ENCODE measurements at regions not wholly inside any gene's neighbourhood (a gene's known extent, or its start where the extent isn't known, plus 50 kb on each side); places are given as distances from the start of the nearest gene placed in this dataset.

GRCh38 chr6:4549556-4550226 lies 226.5 kb upstream of the CDYL start:
- Mint-ChIP-seq H3K4me3 (no peak overlapping the region), H3K9me3 (no peaks in the 10 kb centered on the region), H3K36me3 (ENCODE audit: low read depth) (no peaks in the 10 kb centered on the region), H3K27me3 (no peaks in the 10 kb centered on the region), H3K27ac (no peak overlapping the region), H3K4me1 (no peaks in the 10 kb centered on the region)
- intact Hi-C loops (cut with micrococcal nuclease): no loop called here
- DNase-seq: no peak

GRCh38 chr6:4545893-4546292 lies 230.3 kb upstream of the CDYL start:
- Mint-ChIP-seq H3K4me3 (no peak overlapping the region), H3K4me1 (no peaks in the 10 kb centered on the region), H3K27me3 (no peaks in the 10 kb centered on the region), H3K27ac (no peak overlapping the region), H3K9me3 (no peaks in the 10 kb centered on the region), H3K36me3 (ENCODE audit: low read depth) (no peaks in the 10 kb centered on the region)
- DNase-seq: no peak
- intact Hi-C loops (cut with micrococcal nuclease): no loop called here

GRCh38 chr6:4543596-4543995 lies 232.6 kb upstream of the CDYL start:
- Mint-ChIP-seq H3K4me1 (no peaks in the 10 kb centered on the region), H3K4me3 (no peak overlapping the region), H3K27ac (no peak overlapping the region), H3K9me3 (no peaks in the 10 kb centered on the region), H3K27me3 (no peaks in the 10 kb centered on the region), H3K36me3 (ENCODE audit: low read depth) (no peaks in the 10 kb centered on the region)
- DNase-seq: no peak
- intact Hi-C loops (cut with micrococcal nuclease): no loop called here

DNA sequence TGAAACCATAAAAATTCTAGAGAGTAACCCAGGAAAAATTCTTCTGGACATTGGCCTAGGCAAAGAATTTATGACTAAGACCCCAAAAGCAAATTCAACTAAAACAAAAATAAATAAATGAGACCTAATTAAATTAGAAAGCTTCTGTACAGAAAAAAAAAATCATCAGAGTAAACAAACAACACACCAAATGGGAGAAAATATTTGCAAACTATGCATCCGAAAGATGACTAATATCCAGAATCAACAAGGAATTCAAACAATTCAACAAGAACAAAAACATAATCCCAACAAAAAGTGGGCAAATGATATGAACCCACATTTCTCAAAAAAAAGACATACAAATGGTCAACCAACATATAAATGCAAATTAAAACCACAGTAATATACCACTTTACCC lies 242.6 kb upstream of the CDYL start:
- H3K27me3 Mint-ChIP-seq: peaks cover 5% of the 10 kb centered on the region
- H3K27ac Mint-ChIP-seq: no peak overlapping the region
- no peaks in the 10 kb centered on the region for H3K4me1 Mint-ChIP-seq
- H3K4me3 Mint-ChIP-seq: no peak overlapping the region
- DNase-seq: no peak
- intact Hi-C loops (cut with micrococcal nuclease): no loop called here
- H3K36me3 Mint-ChIP-seq (ENCODE audit: low read depth): no peaks in the 10 kb centered on the region
- H3K9me3 Mint-ChIP-seq: peaks cover 4% of the 10 kb centered on the region

DNA sequence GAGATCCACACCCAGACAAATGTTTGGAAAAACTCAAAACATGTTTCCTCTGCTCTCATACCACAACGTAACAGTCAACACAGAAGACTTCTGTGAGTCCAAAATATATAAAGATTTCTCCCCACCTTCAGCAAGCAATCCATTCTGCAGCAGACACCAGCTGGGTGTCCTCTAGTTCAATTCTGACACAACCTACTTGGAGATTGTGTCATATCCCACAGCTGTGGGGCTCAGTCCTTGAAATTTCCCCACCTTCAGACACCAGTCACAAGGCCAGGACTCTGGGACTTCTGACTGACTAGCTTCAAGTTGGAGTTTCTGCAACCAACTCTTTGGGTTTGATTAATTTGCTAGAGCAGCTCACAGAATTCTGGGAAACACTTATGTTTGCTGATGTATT lies 244.8 kb upstream of the CDYL start:
- Mint-ChIP-seq H3K9me3 (peaks cover 5% of the 10 kb centered on the region), H3K27ac (no peak overlapping the region), H3K27me3 (peaks cover 12% of the 10 kb centered on the region), H3K4me3 (no peak overlapping the region), H3K4me1 (no peaks in the 10 kb centered on the region), H3K36me3 (ENCODE audit: low read depth) (no peaks in the 10 kb centered on the region)
- intact Hi-C loops (cut with micrococcal nuclease): no loop called here
- DNase-seq: no peak

- intact Hi-C loops (cut with micrococcal nuclease): no loop called here
- H3K4me3 Mint-ChIP-seq: no peak overlapping the region
- no peaks in the 10 kb centered on the region for H3K4me1 Mint-ChIP-seq
- no peak for DNase-seq
- H3K27ac Mint-ChIP-seq: no peak overlapping the region
- no peaks in the 10 kb centered on the region for H3K9me3 Mint-ChIP-seq
- peaks cover 7% of the 10 kb centered on the region for H3K27me3 Mint-ChIP-seq
- H3K36me3 Mint-ChIP-seq (ENCODE audit: low read depth): no peaks in the 10 kb centered on the region
These were observed 253.8 kb upstream of the CDYL start for GRCh38 chr6:4522453-4522852.

- no peaks in the 10 kb centered on the region for H3K4me1 Mint-ChIP-seq
- H3K4me3 Mint-ChIP-seq: no peak overlapping the region
These were observed 255.1 kb upstream of the CDYL start for GRCh38 chr6:4521070-4521469.

GRCh38 chr6:4518506-4518905 lies 257.7 kb upstream of the CDYL start:
- Mint-ChIP-seq H3K27me3 (peaks cover 5% of the 10 kb centered on the region), H3K36me3 (ENCODE audit: low read depth) (no peaks in the 10 kb centered on the region), H3K9me3 (no peaks in the 10 kb centered on the region), H3K27ac (no peak overlapping the region), H3K4me3 (no peak overlapping the region), H3K4me1 (no peaks in the 10 kb centered on the region)
- DNase-seq: no peak
- intact Hi-C loops (cut with micrococcal nuclease): no loop called here

More at GRCh38 chr6:4521070-4521469, 255.1 kb upstream of the CDYL start:
- no peak overlapping the region for H3K27ac Mint-ChIP-seq
- peaks cover 5% of the 10 kb centered on the region for H3K27me3 Mint-ChIP-seq
- intact Hi-C loops (cut with micrococcal nuclease): no loop called here
- H3K9me3 Mint-ChIP-seq: no peaks in the 10 kb centered on the region
- DNase-seq: no peak
- H3K36me3 Mint-ChIP-seq (ENCODE audit: low read depth): no peaks in the 10 kb centered on the region

DNA sequence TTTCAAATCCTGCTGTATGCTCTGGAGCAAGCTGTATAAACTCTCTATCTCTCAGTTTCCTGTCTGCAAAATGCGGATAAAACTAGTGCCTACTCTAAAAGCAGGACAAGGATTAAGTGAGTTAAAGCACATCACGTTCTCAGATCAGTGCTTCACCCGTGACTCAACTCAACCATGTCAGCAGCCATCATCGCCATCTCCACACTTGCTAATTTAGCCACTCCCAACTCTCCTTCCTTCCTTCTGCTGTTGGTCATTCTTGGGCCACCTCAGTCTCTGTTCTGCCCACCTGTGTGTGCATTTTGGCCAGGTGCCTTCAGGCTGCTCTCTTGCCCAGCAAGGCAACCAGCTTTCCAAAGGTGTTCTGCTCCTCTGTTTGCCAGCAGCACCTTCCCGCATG lies 260.0 kb upstream of the CDYL start:
- H3K36me3 Mint-ChIP-seq (ENCODE audit: low read depth): no peaks in the 10 kb centered on the region
- DNase-seq: peak; percentile 23
- no peak overlapping the region for H3K27ac Mint-ChIP-seq
- intact Hi-C loops (cut with micrococcal nuclease): no loop called here
- no peaks in the 10 kb centered on the region for H3K9me3 Mint-ChIP-seq
- H3K4me3 Mint-ChIP-seq: no peak overlapping the region
- H3K27me3 Mint-ChIP-seq: no peaks in the 10 kb centered on the region
- no peaks in the 10 kb centered on the region for H3K4me1 Mint-ChIP-seq

GRCh38 chr6:4513561-4513960 lies 262.6 kb upstream of the CDYL start:
- Mint-ChIP-seq H3K4me3 (no peak overlapping the region), H3K36me3 (ENCODE audit: low read depth) (no peaks in the 10 kb centered on the region), H3K27me3 (no peaks in the 10 kb centered on the region), H3K9me3 (no peaks in the 10 kb centered on the region), H3K27ac (no peak overlapping the region), H3K4me1 (no peaks in the 10 kb centered on the region)
- intact Hi-C loops (cut with micrococcal nuclease): no loop called here
- DNase-seq: no peak

DNA sequence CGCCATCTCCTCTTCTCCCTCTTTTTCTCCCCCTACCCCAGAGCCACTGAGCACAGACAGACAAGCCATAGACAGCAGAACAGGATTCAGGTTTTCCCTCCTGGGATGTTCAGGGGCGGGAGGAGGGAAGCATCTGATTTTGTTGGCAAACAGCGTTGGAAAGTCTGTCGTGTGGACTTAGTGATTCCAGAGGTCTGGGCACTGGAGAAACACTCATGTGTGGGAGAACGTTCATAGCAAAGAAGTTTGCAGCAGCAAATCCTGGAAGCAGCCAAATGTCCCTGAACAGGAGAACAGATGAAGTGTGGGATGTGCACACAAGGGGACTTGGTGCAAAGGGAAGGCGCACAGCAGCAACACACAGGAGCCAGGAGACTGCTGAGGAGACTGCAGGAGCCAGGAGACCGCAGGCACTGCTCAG lies 264.1 kb upstream of the CDYL start:
- no peak overlapping the region for H3K27ac Mint-ChIP-seq
- no peaks in the 10 kb centered on the region for H3K9me3 Mint-ChIP-seq
- H3K4me1 Mint-ChIP-seq: no peaks in the 10 kb centered on the region
- H3K4me3 Mint-ChIP-seq: no peak overlapping the region
- no peak for DNase-seq
- H3K36me3 Mint-ChIP-seq (ENCODE audit: low read depth): no peaks in the 10 kb centered on the region
- intact Hi-C loops (cut with micrococcal nuclease): no loop called here
- no peaks in the 10 kb centered on the region for H3K27me3 Mint-ChIP-seq

- Mint-ChIP-seq H3K36me3 (ENCODE audit: low read depth) (no peaks in the 10 kb centered on the region), H3K9me3 (no peaks in the 10 kb centered on the region), H3K4me1 (no peaks in the 10 kb centered on the region), H3K4me3 (no peak overlapping the region), H3K27ac (no peak overlapping the region), H3K27me3 (no peaks in the 10 kb centered on the region)
- intact Hi-C loops (cut with micrococcal nuclease): no loop called here
- no peak for DNase-seq
These were observed 264.6 kb upstream of the CDYL start for GRCh38 chr6:4511641-4512020.

- no peak for DNase-seq
- Mint-ChIP-seq H3K4me3 (no peak overlapping the region), H3K27me3 (no peaks in the 10 kb centered on the region), H3K27ac (no peak overlapping the region), H3K4me1 (no peaks in the 10 kb centered on the region), H3K9me3 (no peaks in the 10 kb centered on the region), H3K36me3 (ENCODE audit: low read depth) (no peaks in the 10 kb centered on the region)
- intact Hi-C loops (cut with micrococcal nuclease): no loop called here
These were observed 265.1 kb upstream of the CDYL start for GRCh38 chr6:4510906-4511640.

- Mint-ChIP-seq H3K4me3 (no peak overlapping the region), H3K27ac (no peak overlapping the region), H3K27me3 (no peaks in the 10 kb centered on the region), H3K9me3 (no peaks in the 10 kb centered on the region), H3K36me3 (ENCODE audit: low read depth) (no peaks in the 10 kb centered on the region), H3K4me1 (no peaks in the 10 kb centered on the region)
- DNase-seq: no peak
- intact Hi-C loops (cut with micrococcal nuclease): no loop called here
These were observed 265.9 kb upstream of the CDYL start for GRCh38 chr6:4510317-4510716.

DNA sequence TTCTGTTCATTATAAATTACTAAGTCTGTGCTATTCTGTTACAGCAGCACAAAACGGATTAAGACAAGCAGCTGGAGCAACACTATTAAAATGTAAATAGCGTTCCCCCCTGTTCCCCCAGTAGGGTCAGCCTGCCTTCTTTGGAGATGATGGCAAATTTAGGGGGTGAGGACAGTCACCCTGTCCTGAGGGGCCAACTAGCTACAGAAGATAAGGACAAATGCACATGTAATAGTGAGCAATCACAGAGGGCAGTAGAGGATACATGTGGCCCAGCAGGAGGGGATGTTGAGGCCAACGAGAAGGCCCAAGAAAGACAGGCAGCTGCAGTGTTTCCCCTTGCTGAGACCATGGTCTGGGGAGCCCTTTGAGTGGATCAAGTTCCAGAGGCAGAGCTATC lies 266.7 kb upstream of the CDYL start:
- H3K4me3 Mint-ChIP-seq: no peak overlapping the region
- H3K36me3 Mint-ChIP-seq (ENCODE audit: low read depth): no peaks in the 10 kb centered on the region
- DNase-seq: no peak
- H3K9me3 Mint-ChIP-seq: no peaks in the 10 kb centered on the region
- no peaks in the 10 kb centered on the region for H3K4me1 Mint-ChIP-seq
- no peaks in the 10 kb centered on the region for H3K27me3 Mint-ChIP-seq
- intact Hi-C loops (cut with micrococcal nuclease): no loop called here
- no peak overlapping the region for H3K27ac Mint-ChIP-seq
